Activated B cell treated with CpG ODN at 0.5 μM for 24 hours (primary cell): ENCODE measurements at regions not wholly inside any gene's neighbourhood (a gene's known extent, or its start where the extent isn't known, plus 50 kb on each side); places are given as distances from the start of the nearest gene placed in this dataset.

ENCODE experiments used
- ATAC-seq: fragments of 200-7000 bp; cut with Tn5 transposase; one replicate; pipeline ENCODE4 v1.10.0; 2021; ENCODE audit warnings: low read depth, mild to moderate bottlenecking, moderate library complexity
- CTCF ChIA-PET: fragments of 350-600 bp; sonication (Branson Sonifier 250); formaldehyde crosslinking; loops from one replicate; lab custom pipeline; 2021; ENCODE audit warnings: antibody characterized with exemption; lab: Charles Lee
- POLR2A ChIA-PET: fragments of 350-600 bp; sonication (Branson Sonifier 250); formaldehyde crosslinking; loops from one replicate; lab custom pipeline; 2021; ENCODE audit warnings: antibody characterized with exemption; lab: Charles Lee
- DNase-seq: peaks from one replicate; pipeline ENCODE4 v3.0.0; 2022
- H3K27ac Mint-ChIP-seq: one replicate; pipeline ENCODE4 v1.8.0; 2020; ENCODE audit warnings: mixed read lengths
- H3K27me3 Mint-ChIP-seq: one replicate; pipeline ENCODE4 v1.8.0; 2021; ENCODE audit warnings: mixed read lengths
- H3K36me3 Mint-ChIP-seq: one replicate; pipeline ENCODE4 v1.8.0; 2021; ENCODE audit warnings: low read depth, mixed read lengths
- H3K4me1 Mint-ChIP-seq: one replicate; pipeline ENCODE4 v1.8.0; 2021; ENCODE audit warnings: mixed read lengths
- H3K4me3 Mint-ChIP-seq: one replicate; pipeline ENCODE4 v1.8.0; 2020; ENCODE audit warnings: mild to moderate bottlenecking, mixed read lengths
- H3K9me3 Mint-ChIP-seq: one replicate; pipeline ENCODE4 v1.8.0; 2020; ENCODE audit warnings: mixed read lengths
- CTCF ChIP-seq: fragments of 200-600 bp; IDR thresholded peaks from one replicate; pipeline ENCODE4 v1.8.0; 2022; ENCODE audit warnings: antibody characterized with exemption, mild to moderate bottlenecking
- intact Hi-C: fragments of 100-400 bp; cut with micrococcal nuclease; formaldehyde crosslinking; loops from one replicate; pipeline ENCODE4 v1.15.1; 2024

GRCh38 chr4:189176002-189176401 is 764.7 kb upstream of the FRG1 start:
- ATAC-seq (no peak), DNase-seq (no peak)
- intact Hi-C loops: no loop called here
- POLR2A ChIA-PET: no interaction called here
- no peaks in the 10 kb centered on the region for H3K4me1 Mint-ChIP-seq
- H3K27ac Mint-ChIP-seq: no peak overlapping the region
- CTCF ChIA-PET: no interaction called here
- H3K27me3 Mint-ChIP-seq: no peaks in the 10 kb centered on the region
- TF ChIP-seq CTCF: no peak
- no peak overlapping the region for H3K4me3 Mint-ChIP-seq
- H3K9me3 Mint-ChIP-seq: peaks cover 5% of the 10 kb centered on the region
- H3K36me3 Mint-ChIP-seq: no peaks in the 10 kb centered on the region

DNA sequence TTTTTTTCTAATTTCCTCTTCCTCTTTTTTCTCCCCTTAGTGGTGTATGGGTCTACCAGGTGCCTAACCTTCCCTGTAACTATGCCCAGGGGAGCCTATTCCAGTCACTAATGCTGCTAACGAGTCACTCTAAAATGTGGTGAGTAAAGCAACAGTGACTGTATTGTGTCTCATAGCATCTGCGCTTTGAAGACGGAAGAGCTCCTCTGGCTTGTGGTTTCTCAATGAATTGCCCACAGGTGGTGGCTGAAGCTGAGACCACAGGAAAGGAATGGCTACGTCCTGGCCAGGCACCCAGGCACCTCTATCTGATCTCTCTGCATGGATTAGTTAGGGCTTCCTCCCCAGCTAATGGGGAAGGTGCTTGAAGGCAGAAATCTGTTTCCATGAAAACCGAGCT is 763.5 kb upstream of the FRG1 start:
- Mint-ChIP-seq H3K27me3 (no peaks in the 10 kb centered on the region), H3K4me3 (no peak overlapping the region), H3K27ac (no peak overlapping the region), H3K9me3 (peaks cover 4% of the 10 kb centered on the region), H3K4me1 (no peaks in the 10 kb centered on the region), H3K36me3 (no peaks in the 10 kb centered on the region)
- intact Hi-C loops: no loop called here
- POLR2A ChIA-PET: no interaction called here
- TF ChIP-seq CTCF: no peak
- no peak for DNase-seq
- ATAC-seq: no peak
- CTCF ChIA-PET: no interaction called here

DNA sequence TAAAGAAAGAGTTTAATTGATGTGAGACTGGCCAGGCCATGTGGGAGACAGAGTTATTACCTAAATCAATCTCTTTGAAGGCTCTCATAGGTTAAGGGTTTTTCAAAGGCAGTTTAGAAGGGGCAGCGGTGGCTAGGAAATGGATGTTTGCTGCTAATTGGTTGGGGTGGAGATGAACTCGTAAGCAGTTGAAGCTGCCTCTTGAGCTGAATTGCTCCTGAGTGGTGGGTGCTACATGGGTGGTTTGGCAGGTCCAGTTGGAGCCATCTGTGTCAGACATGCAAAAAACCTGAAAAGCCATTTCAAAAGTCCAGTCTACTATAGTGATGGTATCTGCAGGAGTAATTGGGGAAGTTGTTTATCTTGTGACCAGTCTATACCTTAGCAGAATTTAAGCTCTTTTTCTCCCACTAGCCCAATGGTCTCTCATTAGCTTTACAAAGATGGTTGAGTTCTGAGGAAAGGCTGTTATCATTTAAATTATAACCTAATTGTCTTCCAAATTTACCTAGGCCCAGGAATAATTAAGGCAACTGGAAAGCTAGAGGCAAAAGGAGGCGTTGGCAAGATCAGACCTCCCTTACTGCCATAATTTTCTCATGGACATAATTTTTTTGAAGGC is 762.4 kb upstream of the FRG1 start:
- H3K27me3 Mint-ChIP-seq: no peaks in the 10 kb centered on the region
- intact Hi-C loops: no loop called here
- no peaks in the 10 kb centered on the region for H3K4me1 Mint-ChIP-seq
- no peak overlapping the region for H3K4me3 Mint-ChIP-seq
- CTCF ChIA-PET: no interaction called here
- H3K9me3 Mint-ChIP-seq: no peaks in the 10 kb centered on the region
- TF ChIP-seq CTCF: no peak
- no peak for DNase-seq
- no peak for ATAC-seq
- no peak overlapping the region for H3K27ac Mint-ChIP-seq
- H3K36me3 Mint-ChIP-seq: no peaks in the 10 kb centered on the region
- POLR2A ChIA-PET: no interaction called here

- TF ChIP-seq CTCF: no peak
- POLR2A ChIA-PET: no interaction called here
These were observed 754.8 kb upstream of the FRG1 start for GRCh38 chr4:189185810-189186432.

GRCh38 chr4:189187531-189188052 is 753.1 kb upstream of the FRG1 start:
- ATAC-seq (no peak), DNase-seq (no peak)
- intact Hi-C loops: no loop called here
- no peaks in the 10 kb centered on the region for H3K27me3 Mint-ChIP-seq
- no peaks in the 10 kb centered on the region for H3K36me3 Mint-ChIP-seq
- no peak overlapping the region for H3K27ac Mint-ChIP-seq
- CTCF ChIA-PET: no interaction called here
- H3K9me3 Mint-ChIP-seq: peaks cover 29% of the 10 kb centered on the region
- POLR2A ChIA-PET: no interaction called here
- H3K4me1 Mint-ChIP-seq: no peaks in the 10 kb centered on the region
- H3K4me3 Mint-ChIP-seq: no peak overlapping the region
- TF ChIP-seq CTCF: no peak

More at GRCh38 chr4:189185810-189186432, 754.8 kb upstream of the FRG1 start:
- Mint-ChIP-seq H3K4me3 (no peak overlapping the region), H3K36me3 (no peaks in the 10 kb centered on the region), H3K27ac (no peak overlapping the region), H3K9me3 (peaks cover 18% of the 10 kb centered on the region), H3K27me3 (no peaks in the 10 kb centered on the region), H3K4me1 (no peaks in the 10 kb centered on the region)
- CTCF ChIA-PET: no interaction called here
- DNase-seq (no peak), ATAC-seq (no peak)
- intact Hi-C loops: no loop called here
